Heart left ventricle (tissue), 13 donors: ENCODE measurements at regions not wholly inside any gene's neighbourhood (a gene's known extent, or its start where the extent isn't known, plus 50 kb on each side); places are given as distances from the start of the nearest gene placed in this dataset.

Source experiments
- CTCF ChIP-seq, 12 donors: fragments of 200-600 bp; sonication (generic) in 4 of 12; IDR thresholded peaks; one replicate each; pipeline versions ENCODE4 v1.5.0 to v1.8.0; 2018 to 2022; ENCODE audit warnings: antibody characterized with exemption in 12 of 12, mild to moderate bottlenecking in 5 of 12
- POLR2A ChIP-seq, 2 donors: fragments of 450-650 bp; IDR thresholded peaks; one replicate each; pipeline ENCODE4 v1.6.1; 2017; ENCODE audit warnings: antibody characterized with exemption in 2 of 2, mild to moderate bottlenecking in 2 of 2, moderate library complexity in 2 of 2
- donor health status: ischemic (EF 13 %, LVEDD 7.1; RV severe dilation, severe dysfunction).
- donor health status: DM: no; HTN: yes; CAD: no.
- donor health status: DM: no; HTN: no; CAD: no.
- donor health status: ischemic (EF 25% LVEDD 6.9; RV normal size, moderate dysfunction).
- donor health status: ischemic (EF 25% LVEDD 5.7; RV mildly dilated, moderate dysfunction).
- donor health status: ischemic (EF 35%, LVEDD 5.7; RV mildly dilated, moderate dysfunction).
- donor health status: nonischemic (EF 11% LVEDD 7.7; RV severe dilation, severe dysfunction).
- donor health status: DM: yes; HTN: yes; CAD: no.
- donor health status: PGD.
- donor health status: ischemic (EF 29% LVEDD 5.4; RV normal size, mild dysfunction).
- donor health status: nonischemic (EF 23%, LVEDD 6.1; RV moderate dilation, normal function).

- no peak for TF ChIP-seq CTCF (IDR thresholded peaks at IDR 0.05)
- no peak for TF ChIP-seq POLR2A (IDR thresholded peaks at IDR 0.05)
Measured at GRCh38 chr19:31127134-31127967, 221.9 kb downstream of the TSHZ3 start.
